Heart right ventricle (tissue), 16 donors: ENCODE measurements at regions not wholly inside any gene's neighbourhood (a gene's known extent, or its start where the extent isn't known, plus 50 kb on each side); places are given as distances from the start of the nearest gene placed in this dataset.

ENCODE experiments used
- ATAC-seq, 8 donors: fragments of 200-7000 bp; cut with Tn5 transposase; one replicate each; pipeline ENCODE4 v1.9.1; 2020; ENCODE audit warnings: mild to moderate bottlenecking in 8 of 8, moderate library complexity in 8 of 8, moderate number of reproducible peaks in 1 of 8
- DNase-seq, 2 donors: peaks; one replicate each; pipeline ENCODE4 v3.0.0-alpha.2; 2020
- H3K27ac ChIP-seq, 10 donors: fragments of 200-600 bp; sonication (generic) in 2 of 10; one replicate each; pipeline versions ENCODE4 v1.5.0 to v1.8.0; 2020 to 2022; ENCODE audit warnings: mild to moderate bottlenecking in 3 of 10
- H3K27me3 ChIP-seq, 7 donors: fragments of 200-600 bp; one replicate each; pipeline ENCODE4 v1.8.0; 2021 to 2022; ENCODE audit warnings: mild to moderate bottlenecking in 2 of 7
- H3K36me3 ChIP-seq, 9 donors: fragments of 200-600 bp; sonication (generic) in 1 of 9; one replicate each; pipeline versions ENCODE4 v1.5.0 to v1.8.0; 2020 to 2022; ENCODE audit warnings: mild to moderate bottlenecking in 2 of 9
- H3K4me1 ChIP-seq, 9 donors: fragments of 200-600 bp; sonication (generic) in 1 of 9; one replicate each; pipeline versions ENCODE4 v1.5.0 to v1.8.0; 2020 to 2022; ENCODE audit warnings: mild to moderate bottlenecking in 4 of 9
- H3K4me3 ChIP-seq, 10 donors: fragments of 200-600 bp; sonication (generic) in 2 of 10; one replicate each; pipeline versions ENCODE4 v1.5.0 to v1.8.0; 2020 to 2022; ENCODE audit warnings: mild to moderate bottlenecking in 7 of 10, moderate library complexity in 2 of 10
- H3K9me3 ChIP-seq, 11 donors: fragments of 200-600 bp in 10 of 11; sonication (generic) in 2 of 11; one replicate each; pipeline versions ENCODE4 v1.5.0 to v1.8.0; 2013 to 2022; ENCODE audit warnings: mild to moderate bottlenecking in 2 of 11, control low read depth in 1 of 11, moderate library complexity in 1 of 11
- CTCF ChIP-seq, 9 donors: fragments of 200-600 bp; sonication (generic) in 2 of 9; IDR thresholded peaks; one replicate each; pipeline versions ENCODE4 v1.5.0 to v1.8.0; 2021 to 2022; ENCODE audit warnings: antibody characterized with exemption in 9 of 9, mild to moderate bottlenecking in 5 of 9, moderate library complexity in 1 of 9
- whole genome bisulfite sequencing, 2 donors: extraction: QIAGEN DNeasy Blood & Tissue Kit; methylation state at CpG; one replicate each; pipeline ENCODE4 v1.1.7; 2013; ENCODE audit warnings: inconsistent platforms in 1 of 2; 5-methylcytosine and 5-hydroxymethylcytosine counted together
- intact Hi-C, 10 donors: fragments of 100-400 bp; cut with DNase I; formaldehyde crosslinking; loops; one replicate each; pipeline versions ENCODE4 v1.11.1 to v1.14.2; 2022
- donor health status: Arrhythmogenic right ventricular cardiomyopathy.
- donor health status: ischemic (EF 13 %, LVEDD 7.1; RV severe dilation, severe dysfunction).
- donor health status: healthy with polysubstance abuse.
- donor health status: DM: no; HTN: yes; CAD: no.
- donor health status: DM: no; HTN: no; CAD: no.
- donor health status: ischemic (EF 25% LVEDD 6.9; RV normal size, moderate dysfunction).
- donor health status: ischemic (EF 25% LVEDD 5.7; RV mildly dilated, moderate dysfunction).
- donor health status: healthy.
- donor health status: DM: yes; HTN: yes; CAD: no.
- donor health status: Ischemic cardiomyopathy.
- donor health status: ischemic (EF 35%, LVEDD 5.7; RV mildly dilated, moderate dysfunction).
- donor health status: nonischemic (EF 11% LVEDD 7.7; RV severe dilation, severe dysfunction).
- donor health status: DM: yes; HTN: yes; CAD: no.
- donor health status: PGD.
- donor health status: ischemic (EF 29% LVEDD 5.4; RV normal size, mild dysfunction).
- donor health status: nonischemic (EF 23%, LVEDD 6.1; RV moderate dilation, normal function).

GRCh38 chr9:109556786-109557185, 58.7 kb upstream of the PTPN3 start:
- DNase-seq: no peak
- H3K4me3 ChIP-seq: no peak overlapping the region
- 60 to 68% methylated on average over 3 of the region's 3 CpGs for WGBS, 2 donors
- no peaks in the 10 kb centered on the region for H3K36me3 ChIP-seq
- ATAC-seq: no peak
- TF ChIP-seq CTCF (IDR thresholded peaks at IDR 0.05): no peak
- no peaks in the 10 kb centered on the region for H3K9me3 ChIP-seq
- peaks cover 0 to 5% (median 0%) of the 10 kb centered on the region in 7 donors for H3K27me3 ChIP-seq
- intact Hi-C loops: no loop called here
- no peak overlapping the region for H3K27ac ChIP-seq
- peaks cover 0 to 12% (median 0%) of the 10 kb centered on the region in 9 donors for H3K4me1 ChIP-seq

- no peaks in the 10 kb centered on the region for H3K9me3 ChIP-seq
- no peak overlapping the region for H3K4me3 ChIP-seq
- peaks cover 0 to 12% (median 0%) of the 10 kb centered on the region in 9 donors for H3K4me1 ChIP-seq
- no peak overlapping the region for H3K27ac ChIP-seq
- 75 to 79% methylated on average over 6 of the region's 6 CpGs for WGBS, 2 donors
- no peak for TF ChIP-seq CTCF (IDR thresholded peaks at IDR 0.05)
- ATAC-seq (no peak), DNase-seq (no peak)
- H3K27me3 ChIP-seq: peaks cover 0 to 5% (median 0%) of the 10 kb centered on the region in 7 donors
- intact Hi-C loops: no loop called here
- H3K36me3 ChIP-seq: no peaks in the 10 kb centered on the region
These were observed 59.4 kb upstream of the PTPN3 start for GRCh38 chr9:109557481-109557880.

- no peak overlapping the region for H3K27ac ChIP-seq
- 77 to 80% methylated on average over 5 of the region's 5 CpGs for WGBS, 2 donors
These were observed 60.6 kb upstream of the PTPN3 start for GRCh38 chr9:109558718-109559151.

GRCh38 chr9:109560470-109561132, 62.5 kb upstream of the PTPN3 start:
- 45 to 50% methylated on average over 9 of the region's 9 CpGs for WGBS, 2 donors
- H3K4me3 ChIP-seq: no peak overlapping the region
- H3K4me1 ChIP-seq: peaks cover 0 to 12% (median 0%) of the 10 kb centered on the region in 9 donors
- H3K9me3 ChIP-seq: no peaks in the 10 kb centered on the region
- intact Hi-C loops: no loop called here
- ATAC-seq (peak; percentile 74 to 98 (median 88)), DNase-seq (peak in 1 of 2 donors; percentile 42)
- no peaks in the 10 kb centered on the region for H3K36me3 ChIP-seq
- H3K27ac ChIP-seq: peak overlapping the region in 8 of 10 donors; percentile 34 to 75 (median 64)
- peaks cover 0 to 28% (median 3%) of the 10 kb centered on the region in 7 donors for H3K27me3 ChIP-seq
- peak in 4 of 9 donors; percentile 8 to 29 (median 12) for TF ChIP-seq CTCF (IDR thresholded peaks at IDR 0.05)

More at GRCh38 chr9:109558718-109559151, 60.6 kb upstream of the PTPN3 start:
- Histone ChIP-seq H3K27me3 (peaks cover 0 to 10% (median 0%) of the 10 kb centered on the region in 7 donors), H3K9me3 (no peaks in the 10 kb centered on the region), H3K4me3 (no peak overlapping the region), H3K4me1 (peaks cover 0 to 12% (median 0%) of the 10 kb centered on the region in 9 donors), H3K36me3 (no peaks in the 10 kb centered on the region)
- TF ChIP-seq CTCF (IDR thresholded peaks at IDR 0.05): no peak
- ATAC-seq (peak in 1 of 8 donors; percentile 19), DNase-seq (no peak)
- intact Hi-C loops: no loop called here
